HG02884 (cell line): ENCODE measurements at regions not wholly inside any gene's neighbourhood (a gene's known extent, or its start where the extent isn't known, plus 50 kb on each side); places are given as distances from the start of the nearest gene placed in this dataset.

Source experiments
- ATAC-seq: cut with Tn5 transposase; IDR thresholded peaks from one replicate; pipeline ENCODE4 v1.9.1; 2021; ENCODE audit warnings: mild to moderate bottlenecking, moderate library complexity; ENCODE audit not compliant: unreplicated experiment

- peak; percentile 97 for ATAC-seq
Measured at GRCh38 chr11:15650105-15650938, 535.6 kb downstream of the INSC start.

GRCh38 chr11:15651033-15651432 lies 536.3 kb downstream of the INSC start:
- no peak for ATAC-seq

- ATAC-seq: no peak
Measured at GRCh38 chr11:15651816-15652215, 537.1 kb downstream of the INSC start.

GRCh38 chr11:15653191-15653710 lies 538.5 kb downstream of the INSC start:
- no peak for ATAC-seq

- no peak for ATAC-seq
Measured at GRCh38 chr11:15654451-15654850, 539.7 kb downstream of the INSC start.

- ATAC-seq: no peak
Measured at GRCh38 chr11:15655552-15655951, 540.8 kb downstream of the INSC start.

GRCh38 chr11:15657264-15657663 lies 542.5 kb downstream of the INSC start:
- ATAC-seq: no peak

- no peak for ATAC-seq
Measured at GRCh38 chr11:15660496-15660895, 545.8 kb downstream of the INSC start.

- no peak for ATAC-seq
Measured at GRCh38 chr11:15662285-15662684, 547.6 kb downstream of the INSC start.

- no peak for ATAC-seq
Measured at GRCh38 chr11:15663777-15664218, 549.1 kb downstream of the INSC start.

GRCh38 chr11:15665368-15665871 lies 550.7 kb downstream of the INSC start:
- ATAC-seq: no peak

- no peak for ATAC-seq
Measured at GRCh38 chr11:15667127-15667725, 552.5 kb downstream of the INSC start.

- ATAC-seq: no peak
Measured at GRCh38 chr11:15668718-15669117, 554.0 kb downstream of the INSC start.

GRCh38 chr11:15670520-15671070 lies 555.9 kb downstream of the INSC start:
- ATAC-seq: no peak

GRCh38 chr11:15671216-15671615 lies 556.5 kb downstream of the INSC start:
- no peak for ATAC-seq

- ATAC-seq: no peak
Measured at GRCh38 chr11:15672825-15673224, 558.1 kb downstream of the INSC start.

GRCh38 chr11:15673408-15673831 lies 558.7 kb downstream of the INSC start:
- ATAC-seq: no peak

- ATAC-seq: no peak
Measured at GRCh38 chr11:15674756-15675155, 560.0 kb downstream of the INSC start.

GRCh38 chr11:15675683-15676082 lies 561.0 kb downstream of the INSC start:
- ATAC-seq: no peak

- no peak for ATAC-seq
Measured at GRCh38 chr11:15677181-15677580, 562.5 kb downstream of the INSC start.

GRCh38 chr11:15683528-15683927 lies 568.8 kb downstream of the INSC start:
- no peak for ATAC-seq

- no peak for ATAC-seq
Measured at GRCh38 chr11:15685306-15685705, 570.6 kb downstream of the INSC start.
